ENCODE measurements at regions not wholly inside any gene's neighbourhood (a gene's known extent, or its start where the extent isn't known, plus 50 kb on each side); places are given as distances from the start of the nearest gene placed in this dataset.

- TF ChIP-seq CTCF (IDR thresholded peaks at IDR 0.05): no peak
- no peak for TF ChIP-seq NR2C2 (CRISPR knock-in tag; IDR thresholded peaks at IDR 0.05)
- no peak for TF ChIP-seq TEAD4 (CRISPR knock-in tag; IDR thresholded peaks at IDR 0.05)
These were observed 267.6 kb upstream of the TNC start for GRCh38 chr9:115385383-115386122.
